ENCODE measurements at regions not wholly inside any gene's neighbourhood (a gene's known extent, or its start where the extent isn't known, plus 50 kb on each side); places are given as distances from the start of the nearest gene placed in this dataset.

GRCh38 chr6:8494730-8495129 is 59.4 kb upstream of the SLC35B3 start:
- CTCF ChIA-PET = no interaction called here
- no peak overlapping the region for H3K27ac Mint-ChIP-seq (ENCODE audit: unreplicated experiment)
- H3K4me3 Mint-ChIP-seq (ENCODE audit: low read depth, unreplicated experiment) = no peak overlapping the region
- H3K36me3 Mint-ChIP-seq (ENCODE audit: insufficient read depth, unreplicated experiment) = no peaks in the 10 kb centered on the region
- BruUV-seq (replicated peaks) = no TSS peak
- no peak for TF ChIP-seq CTCF (IDR thresholded peaks at IDR 0.05; ENCODE audit: unreplicated experiment)
- H3K9me3 Mint-ChIP-seq (ENCODE audit: low read depth, unreplicated experiment) = peaks cover 2% of the 10 kb centered on the region
- no peaks in the 10 kb centered on the region for H3K4me1 Mint-ChIP-seq (ENCODE audit: low read depth, unreplicated experiment)
- DNase-seq = no peak
- intact Hi-C loops (cut with micrococcal nuclease; ENCODE audit: unreplicated experiment) = no loop called here
- no peaks in the 10 kb centered on the region for H3K27me3 Mint-ChIP-seq (ENCODE audit: unreplicated experiment)

- Mint-ChIP-seq H3K36me3 (ENCODE audit: insufficient read depth, unreplicated experiment) (no peaks in the 10 kb centered on the region), H3K4me3 (ENCODE audit: low read depth, unreplicated experiment) (no peak overlapping the region), H3K9me3 (ENCODE audit: low read depth, unreplicated experiment) (peaks cover 2% of the 10 kb centered on the region), H3K4me1 (ENCODE audit: low read depth, unreplicated experiment) (no peaks in the 10 kb centered on the region), H3K27me3 (ENCODE audit: unreplicated experiment) (no peaks in the 10 kb centered on the region), H3K27ac (ENCODE audit: unreplicated experiment) (no peak overlapping the region)
- intact Hi-C loops (cut with micrococcal nuclease; ENCODE audit: unreplicated experiment) = no loop called here
- DNase-seq = no peak
- TF ChIP-seq CTCF (IDR thresholded peaks at IDR 0.05; ENCODE audit: unreplicated experiment) = no peak
- no TSS peak for BruUV-seq (replicated peaks)
- CTCF ChIA-PET = interaction anchor here (0.6 kb wide), 1 partner anchor 23 kb away, joined by 4 read pairs; no protein-coding TSS in a partner anchor
Observed at GRCh38 chr6:8492536-8493133, 57.3 kb upstream of the SLC35B3 start.
